Vagina (tissue), 2 donors: ENCODE measurements at regions not wholly inside any gene's neighbourhood (a gene's known extent, or its start where the extent isn't known, plus 50 kb on each side); places are given as distances from the start of the nearest gene placed in this dataset.

Source experiments
- POLR2A ChIP-seq, 2 donors: fragments of 450-650 bp; IDR thresholded peaks; one replicate each; pipeline ENCODE4 v1.6.1; 2017; ENCODE audit warnings: antibody characterized with exemption in 2 of 2, mild to moderate bottlenecking in 2 of 2, moderate library complexity in 2 of 2
- POLR2AphosphoS5 ChIP-seq, 2 donors: sonication (generic); formaldehyde crosslinking; IDR thresholded peaks; one replicate each; pipeline ENCODE4 v1.9.0; 2017; ENCODE audit warnings: antibody characterized with exemption in 2 of 2, mild to moderate bottlenecking in 2 of 2, low read depth in 1 of 2; ENCODE audit not compliant: insufficient read depth in 1 of 2
- TF ChIP-seq, protein P1 (sequence below), 3 experiments: fragments of 450-650 bp in 2 of 3; fragments of 200-600 bp in 1 of 3; sonication (generic) in 1 of 3; IDR thresholded peaks; one replicate each; pipeline ENCODE4 v1.5.1; 2017 to 2019; ENCODE audit warnings: antibody characterized with exemption in 3 of 3, mild to moderate bottlenecking in 2 of 3, moderate library complexity in 2 of 3

DNA sequence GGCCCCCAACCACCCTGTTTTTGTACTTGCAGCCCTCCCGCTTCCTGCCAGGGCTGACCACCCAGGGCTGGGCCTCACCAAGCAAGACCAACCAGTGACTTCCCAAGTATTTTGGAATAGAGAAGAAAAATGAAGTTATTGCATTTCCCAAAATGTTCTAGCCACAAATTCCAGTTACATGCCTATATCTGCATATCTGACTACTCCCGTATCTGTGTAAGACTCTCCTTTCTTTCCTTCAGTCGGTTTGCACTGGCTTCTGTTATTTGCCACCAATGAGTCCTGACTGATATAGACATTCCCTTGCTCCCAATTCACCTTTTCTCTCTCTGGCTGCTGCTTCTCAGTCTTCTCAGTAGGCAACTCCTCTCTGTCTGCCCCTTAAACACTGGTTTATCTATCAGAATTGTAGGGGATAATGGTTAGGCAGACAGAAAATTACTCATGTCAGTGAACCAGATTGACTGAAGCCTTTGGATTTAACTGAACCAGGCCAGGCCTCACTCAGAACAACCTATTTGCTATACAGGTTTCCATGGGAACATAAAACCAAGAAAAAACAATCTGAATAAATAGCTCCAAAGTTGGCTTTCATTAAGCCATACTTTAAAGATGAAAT, 85.3 kb downstream of the SPTSSA start:
- TF ChIP-seq, protein P1, sequence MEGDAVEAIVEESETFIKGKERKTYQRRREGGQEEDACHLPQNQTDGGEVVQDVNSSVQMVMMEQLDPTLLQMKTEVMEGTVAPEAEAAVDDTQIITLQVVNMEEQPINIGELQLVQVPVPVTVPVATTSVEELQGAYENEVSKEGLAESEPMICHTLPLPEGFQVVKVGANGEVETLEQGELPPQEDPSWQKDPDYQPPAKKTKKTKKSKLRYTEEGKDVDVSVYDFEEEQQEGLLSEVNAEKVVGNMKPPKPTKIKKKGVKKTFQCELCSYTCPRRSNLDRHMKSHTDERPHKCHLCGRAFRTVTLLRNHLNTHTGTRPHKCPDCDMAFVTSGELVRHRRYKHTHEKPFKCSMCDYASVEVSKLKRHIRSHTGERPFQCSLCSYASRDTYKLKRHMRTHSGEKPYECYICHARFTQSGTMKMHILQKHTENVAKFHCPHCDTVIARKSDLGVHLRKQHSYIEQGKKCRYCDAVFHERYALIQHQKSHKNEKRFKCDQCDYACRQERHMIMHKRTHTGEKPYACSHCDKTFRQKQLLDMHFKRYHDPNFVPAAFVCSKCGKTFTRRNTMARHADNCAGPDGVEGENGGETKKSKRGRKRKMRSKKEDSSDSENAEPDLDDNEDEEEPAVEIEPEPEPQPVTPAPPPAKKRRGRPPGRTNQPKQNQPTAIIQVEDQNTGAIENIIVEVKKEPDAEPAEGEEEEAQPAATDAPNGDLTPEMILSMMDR (IDR thresholded peaks at IDR 0.05), result no peak
- TF ChIP-seq POLR2AphosphoS5 (IDR thresholded peaks at IDR 0.05; ENCODE audit: insufficient read depth in 1 of 2, low read depth in 1 of 2) (no peak), POLR2A (IDR thresholded peaks at IDR 0.05) (no peak)
